GM18858 (cell line): ENCODE measurements at regions not wholly inside any gene's neighbourhood (a gene's known extent, or its start where the extent isn't known, plus 50 kb on each side); places are given as distances from the start of the nearest gene placed in this dataset.
"Not testable (repeated sequence)": the region's sequence is repeated elsewhere in the genome, so short reads cannot be mapped to it uniquely, and the experiment has no call there.

Source experiments
- ATAC-seq: cut with Tn5 transposase; IDR thresholded peaks from one replicate; pipeline ENCODE4 v1.9.1; 2021; ENCODE audit not compliant: unreplicated experiment

- peak; percentile 89 for ATAC-seq
These were observed 252.2 kb upstream of the TBL1XR1 start for GRCh38 chr3:177449360-177450006.

- ATAC-seq: no peak
These were observed 254.0 kb upstream of the TBL1XR1 start for GRCh38 chr3:177451301-177451750.

- ATAC-seq: no peak
These were observed 254.9 kb upstream of the TBL1XR1 start for GRCh38 chr3:177451864-177452830.

GRCh38 chr3:177452831-177453450 lies 255.7 kb upstream of the TBL1XR1 start:
- no peak for ATAC-seq

- ATAC-seq: no peak
These were observed 256.2 kb upstream of the TBL1XR1 start for GRCh38 chr3:177453451-177453844.

GRCh38 chr3:177457204-177457603 lies 259.9 kb upstream of the TBL1XR1 start:
- ATAC-seq: not testable (repeated sequence)

GRCh38 chr3:177459401-177459800 lies 262.1 kb upstream of the TBL1XR1 start:
- no peak for ATAC-seq

- no peak for ATAC-seq
These were observed 262.8 kb upstream of the TBL1XR1 start for GRCh38 chr3:177460047-177460446.

GRCh38 chr3:177461765-177462164 lies 264.5 kb upstream of the TBL1XR1 start:
- ATAC-seq: no peak

GRCh38 chr3:177463341-177463740 lies 266.1 kb upstream of the TBL1XR1 start:
- ATAC-seq: not testable (repeated sequence)

GRCh38 chr3:177463863-177464262 lies 266.6 kb upstream of the TBL1XR1 start:
- no peak for ATAC-seq

GRCh38 chr3:177464392-177465256 lies 267.3 kb upstream of the TBL1XR1 start:
- no peak for ATAC-seq

- no peak for ATAC-seq
These were observed 268.0 kb upstream of the TBL1XR1 start for GRCh38 chr3:177465257-177465642.

GRCh38 chr3:177466074-177466473 lies 268.8 kb upstream of the TBL1XR1 start:
- ATAC-seq: no peak

- ATAC-seq: not testable (repeated sequence)
These were observed 269.3 kb upstream of the TBL1XR1 start for GRCh38 chr3:177466622-177467021.

GRCh38 chr3:177467247-177467985 lies 270.1 kb upstream of the TBL1XR1 start:
- no peak for ATAC-seq

- no peak for ATAC-seq
These were observed 271.0 kb upstream of the TBL1XR1 start for GRCh38 chr3:177468331-177468730.

- ATAC-seq: no peak
These were observed 271.5 kb upstream of the TBL1XR1 start for GRCh38 chr3:177468816-177469215.

- ATAC-seq: no peak
These were observed 271.9 kb upstream of the TBL1XR1 start for GRCh38 chr3:177469216-177469615.
